ENCODE measurements at regions not wholly inside any gene's neighbourhood (a gene's known extent, or its start where the extent isn't known, plus 50 kb on each side); places are given as distances from the start of the nearest gene placed in this dataset.

DNA sequence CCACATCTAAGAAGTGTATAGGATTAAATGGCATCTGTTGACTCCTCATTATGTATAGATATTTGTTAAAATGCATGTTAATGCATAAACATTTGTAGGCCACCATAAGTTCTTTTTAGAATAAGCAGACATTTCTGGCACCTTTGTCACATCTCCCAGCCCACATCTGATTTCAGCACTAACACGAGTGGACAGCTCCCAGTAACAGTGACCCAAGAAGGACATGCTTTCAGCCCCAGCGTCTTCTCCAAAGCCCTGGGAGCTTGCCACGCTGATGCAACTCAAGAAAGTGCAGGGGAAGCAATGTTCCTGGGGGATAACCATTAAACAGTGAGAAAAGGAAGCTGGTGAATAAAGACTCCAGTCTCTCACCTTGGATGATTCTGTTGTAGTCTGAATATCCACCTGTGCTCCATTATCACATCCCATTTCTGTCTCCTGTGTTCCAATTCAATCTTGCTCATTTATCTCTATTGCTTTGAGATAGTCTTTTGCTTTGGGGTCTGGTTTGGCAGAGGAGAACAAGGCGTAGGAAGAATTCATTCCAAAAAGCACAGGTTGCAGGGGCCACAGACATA lies 182.6 kb upstream of the THSD7B start:
- DNase-seq (ENCODE audit: low spot score), result peak; percentile 18
- TF ChIP-seq, protein P1, sequence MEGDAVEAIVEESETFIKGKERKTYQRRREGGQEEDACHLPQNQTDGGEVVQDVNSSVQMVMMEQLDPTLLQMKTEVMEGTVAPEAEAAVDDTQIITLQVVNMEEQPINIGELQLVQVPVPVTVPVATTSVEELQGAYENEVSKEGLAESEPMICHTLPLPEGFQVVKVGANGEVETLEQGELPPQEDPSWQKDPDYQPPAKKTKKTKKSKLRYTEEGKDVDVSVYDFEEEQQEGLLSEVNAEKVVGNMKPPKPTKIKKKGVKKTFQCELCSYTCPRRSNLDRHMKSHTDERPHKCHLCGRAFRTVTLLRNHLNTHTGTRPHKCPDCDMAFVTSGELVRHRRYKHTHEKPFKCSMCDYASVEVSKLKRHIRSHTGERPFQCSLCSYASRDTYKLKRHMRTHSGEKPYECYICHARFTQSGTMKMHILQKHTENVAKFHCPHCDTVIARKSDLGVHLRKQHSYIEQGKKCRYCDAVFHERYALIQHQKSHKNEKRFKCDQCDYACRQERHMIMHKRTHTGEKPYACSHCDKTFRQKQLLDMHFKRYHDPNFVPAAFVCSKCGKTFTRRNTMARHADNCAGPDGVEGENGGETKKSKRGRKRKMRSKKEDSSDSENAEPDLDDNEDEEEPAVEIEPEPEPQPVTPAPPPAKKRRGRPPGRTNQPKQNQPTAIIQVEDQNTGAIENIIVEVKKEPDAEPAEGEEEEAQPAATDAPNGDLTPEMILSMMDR (IDR thresholded peaks at IDR 0.05; ENCODE audit: extremely low read depth, missing control alignments), result no peak

DNA sequence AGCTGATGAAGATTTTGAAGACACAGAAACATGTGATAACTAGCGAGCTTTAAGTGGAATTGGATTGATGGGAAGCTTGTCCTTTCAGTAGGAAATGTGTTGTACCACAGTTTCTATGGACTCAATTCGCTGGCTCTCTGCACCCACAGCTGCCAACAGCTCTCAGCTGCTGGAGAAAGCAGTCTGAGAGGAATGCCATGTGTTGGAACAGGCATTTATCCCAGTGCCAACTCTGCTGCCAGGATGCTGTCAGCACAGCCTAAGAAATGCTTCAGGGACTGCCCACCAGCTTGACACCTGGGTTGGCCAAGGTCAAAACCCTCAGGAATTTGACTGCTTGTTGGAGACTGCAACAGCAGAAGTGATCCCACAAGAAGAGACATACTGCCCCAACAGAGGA lies 193.0 kb upstream of the THSD7B start:
- TF ChIP-seq, protein P1 (IDR thresholded peaks at IDR 0.05; ENCODE audit: extremely low read depth, missing control alignments), result no peak
- DNase-seq (ENCODE audit: low spot score), result no peak

DNA sequence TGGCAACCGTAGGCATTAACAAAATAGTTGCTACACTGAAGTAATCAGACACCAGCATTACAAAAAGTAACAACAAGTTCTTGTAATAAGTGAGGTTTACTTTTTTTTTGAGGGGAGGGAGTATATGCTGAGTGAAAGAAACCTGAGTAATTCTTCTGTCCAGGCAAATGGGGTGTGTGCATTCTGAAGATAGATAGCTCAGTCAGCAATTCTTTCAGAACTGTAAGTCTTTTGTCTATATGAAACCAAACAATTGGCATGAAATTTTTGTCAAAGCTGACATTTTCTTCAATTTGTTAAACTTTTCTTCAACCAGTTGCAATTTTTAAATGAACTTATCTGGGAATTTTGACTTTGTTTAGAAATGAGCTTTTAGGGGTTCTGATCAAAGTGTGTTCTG lies 208.1 kb upstream of the THSD7B start:
- TF ChIP-seq, protein P1 (IDR thresholded peaks at IDR 0.05; ENCODE audit: extremely low read depth, missing control alignments), result no peak
- DNase-seq (ENCODE audit: low spot score), result no peak

DNA sequence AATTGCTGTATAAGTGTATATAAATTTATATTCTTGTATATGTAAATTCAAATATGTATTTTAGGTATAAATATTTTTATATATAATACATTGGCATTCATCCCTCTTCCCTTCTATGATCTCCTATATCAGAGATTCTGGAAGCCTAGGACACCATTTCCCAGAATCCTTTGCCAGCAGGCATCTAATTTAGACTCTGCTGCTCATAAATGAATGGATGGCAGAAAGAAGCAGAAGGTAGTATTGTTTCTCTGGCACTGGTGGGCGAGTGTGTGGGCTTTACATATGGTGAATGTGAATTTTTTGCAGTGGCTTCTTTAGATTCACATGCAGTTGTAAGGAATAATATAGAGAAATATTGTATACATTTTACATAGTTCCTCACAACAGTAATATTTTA lies 215.2 kb upstream of the THSD7B start:
- DNase-seq (ENCODE audit: low spot score), result no peak
- TF ChIP-seq, protein P1 (IDR thresholded peaks at IDR 0.05; ENCODE audit: extremely low read depth, missing control alignments), result no peak

DNA sequence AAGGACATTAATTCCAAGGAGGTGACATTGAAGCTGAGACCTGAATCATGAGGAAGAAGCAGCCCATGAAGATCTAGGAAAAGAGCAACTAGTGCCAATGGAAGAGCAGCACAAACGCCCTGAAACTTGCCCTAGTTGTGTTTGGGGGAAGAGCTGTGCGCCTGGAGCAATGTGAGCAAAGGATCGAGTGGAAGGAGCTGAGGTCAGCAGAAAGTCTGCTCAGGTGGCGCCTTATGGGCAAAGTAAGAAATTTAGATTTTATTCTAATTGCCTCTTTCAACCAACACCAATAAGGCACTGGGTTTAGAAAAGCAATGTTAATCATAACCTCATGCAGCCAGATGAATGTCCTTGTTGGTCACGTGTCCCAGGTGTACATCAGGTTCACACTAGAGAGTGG lies 226.0 kb upstream of the THSD7B start:
- TF ChIP-seq, protein P1 (IDR thresholded peaks at IDR 0.05; ENCODE audit: extremely low read depth, missing control alignments), result no peak
- DNase-seq (ENCODE audit: low spot score), result no peak

DNA sequence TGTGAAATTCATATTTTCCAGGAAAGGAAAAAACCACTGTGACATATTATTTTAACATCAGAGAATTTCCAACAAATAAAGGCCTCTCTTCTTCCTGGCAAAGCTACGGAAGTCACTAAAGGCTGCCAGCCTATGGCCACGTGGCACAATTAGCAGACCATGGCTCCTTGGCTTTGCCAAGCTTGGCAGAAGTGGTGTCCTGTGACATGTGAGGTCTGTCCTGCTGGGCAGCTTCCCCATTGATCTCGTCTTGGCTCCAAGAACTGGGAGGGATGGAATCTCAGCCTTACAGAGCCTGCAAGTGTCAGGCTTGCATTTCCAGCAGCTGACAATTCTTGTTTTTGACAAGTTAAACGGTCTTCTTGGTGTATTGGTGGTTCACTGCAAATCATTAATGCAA lies 226.9 kb upstream of the THSD7B start:
- no peak for DNase-seq (ENCODE audit: low spot score)
- TF ChIP-seq, protein P1 (IDR thresholded peaks at IDR 0.05; ENCODE audit: extremely low read depth, missing control alignments), result no peak

DNA sequence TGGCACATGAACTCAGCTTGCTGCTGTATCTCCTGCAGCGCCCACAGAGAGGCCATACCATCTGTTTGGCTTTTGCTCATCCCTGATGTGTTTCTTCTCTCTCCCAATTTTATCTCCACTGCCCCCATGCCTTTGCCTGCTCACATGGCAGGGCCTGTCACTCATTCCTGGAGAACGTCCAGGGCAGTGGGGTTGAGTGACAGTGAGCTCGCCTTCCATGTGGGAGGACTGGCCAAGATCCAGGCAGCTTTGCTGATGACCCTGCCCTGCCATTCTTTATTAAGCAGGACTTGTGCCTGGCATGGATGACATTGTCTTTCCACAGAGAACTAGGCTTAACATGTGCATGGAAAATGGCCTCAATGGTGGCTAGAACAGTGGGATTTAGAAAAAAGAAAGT lies 230.5 kb upstream of the THSD7B start:
- TF ChIP-seq, protein P1 (IDR thresholded peaks at IDR 0.05; ENCODE audit: extremely low read depth, missing control alignments), result no peak
- DNase-seq (ENCODE audit: low spot score), result no peak

Measured in GM20000 (cell line).